Panc1 (cell line): ENCODE measurements at regions not wholly inside any gene's neighbourhood (a gene's known extent, or its start where the extent isn't known, plus 50 kb on each side); places are given as distances from the start of the nearest gene placed in this dataset.

ENCODE experiments used
- ATAC-seq: fragments of 200-7000 bp; cut with Tn5 transposase; 2 replicates; pipeline ENCODE4 v1.9.1; 2020; ENCODE audit warnings: mild to moderate bottlenecking, moderate library complexity
- BruUV-seq: library from RNA; stranded (reverse); fragments of 400-500 nt; replicated peaks from 2 replicates; lab custom pipeline; 2021; lab: Mats Ljungman, UMichigan
- CTCF ChIA-PET: fragments of 300-600 bp; sonication (Branson Sonifier 250); formaldehyde crosslinking; loops from one replicate; lab custom pipeline; 2022; ENCODE audit warnings: antibody characterized with exemption; lab: Charles Lee
- POLR2A ChIA-PET: fragments of 300-600 bp; sonication (Branson Sonifier 250); formaldehyde crosslinking; loops from one replicate; lab custom pipeline; 2022; ENCODE audit warnings: antibody characterized with exemption; lab: Charles Lee
- DNase-seq: peaks from one replicate; pipeline ENCODE4 v3.0.0-alpha.2; 2010; ENCODE audit warnings: low read depth, low spot score
- H3K27ac ChIP-seq: 2 replicates; pipeline ENCODE4 v1.5.1; 2011; ENCODE audit warnings: mild to moderate bottlenecking, low read length, inconsistent platforms
- H3K27me3 ChIP-seq: fragments of 200-500 bp; sonication (Bioruptor generic); 2 replicates; pipeline ENCODE4 v1.6.0; 2014; ENCODE audit warnings: low read length, inconsistent platforms; ENCODE audit not compliant: control insufficient read depth, insufficient read depth
- H3K36me3 ChIP-seq: fragments of 200-500 bp; sonication (Bioruptor generic); 2 replicates; pipeline ENCODE4 v1.5.1; 2014; ENCODE audit warnings: inconsistent platforms, mild to moderate bottlenecking, low read length, moderate library complexity; ENCODE audit not compliant: control insufficient read depth, insufficient read depth
- H3K4me1 ChIP-seq: 2 replicates; pipeline ENCODE4 v1.5.1; 2011; ENCODE audit warnings: inconsistent platforms, mild to moderate bottlenecking, low read length, moderate library complexity; ENCODE audit not compliant: control insufficient read depth, insufficient read depth
- H3K4me3 ChIP-seq, 2 experiments: 2 replicates each; pipeline ENCODE4 v1.5.1; 2011 to 2012; ENCODE audit warnings: low read depth in 2 of 2, low read length in 2 of 2, mild to moderate bottlenecking in 2 of 2, inconsistent platforms in 1 of 2, moderate library complexity in 1 of 2
- H3K9me3 ChIP-seq: fragments of 200-500 bp; sonication (Bioruptor generic); 2 replicates; pipeline ENCODE4 v1.5.1; 2014; ENCODE audit warnings: low read depth, mild to moderate bottlenecking, inconsistent platforms, low read length, moderate library complexity; ENCODE audit not compliant: control insufficient read depth, insufficient read depth
- CTCF ChIP-seq: fragments of 450-650 bp; IDR thresholded peaks from 2 replicates; pipeline ENCODE4 v1.5.1; 2017; ENCODE audit warnings: mild to moderate bottlenecking
- POLR2AphosphoS5 ChIP-seq: IDR thresholded peaks from 2 replicates; pipeline ENCODE4 v1.6.1; 2012; ENCODE audit warnings: mild to moderate bottlenecking, low read depth, low read length, moderate library complexity
- REST ChIP-seq, 2 experiments: IDR thresholded peaks; 2 replicates each; pipeline ENCODE4 v1.6.1; 2011 to 2012; ENCODE audit warnings: low read depth in 2 of 2, control low read depth in 1 of 2, low read length in 1 of 2, mild to moderate bottlenecking in 1 of 2, moderate library complexity in 1 of 2; ENCODE audit not compliant: insufficient read depth in 1 of 2
- SIN3A ChIP-seq: IDR thresholded peaks from 2 replicates; pipeline ENCODE4 v1.6.1; 2012; ENCODE audit warnings: low read depth, mild to moderate bottlenecking, low read length, moderate library complexity, borderline replicate concordance; ENCODE audit not compliant: insufficient read depth
- TCF7L2 ChIP-seq: IDR thresholded peaks from 2 replicates; pipeline ENCODE4 v1.6.1; 2011; ENCODE audit warnings: mild to moderate bottlenecking, low read depth, low read length, inconsistent platforms
- in situ Hi-C: cut with HindIII; loops from 2 replicates; pipeline ENCODE4 v1.10.0; 2016; ENCODE audit warnings: low sequenced_read_pairs, low pct_unique_long_range_greater_than_20kb
- intact Hi-C: fragments of 100-400 bp; cut with micrococcal nuclease; formaldehyde crosslinking; loops from one replicate; pipeline ENCODE4 v1.10.0; 2022; ENCODE audit not compliant: unreplicated experiment

- BruUV-seq = no TSS peak
- Histone ChIP-seq H3K4me3 (no peak overlapping the region), H3K9me3 (no peaks in the 10 kb centered on the region), H3K27ac (no peak overlapping the region), H3K36me3 (no peaks in the 10 kb centered on the region), H3K4me1 (no peaks in the 10 kb centered on the region), H3K27me3 (no peaks in the 10 kb centered on the region)
- in situ Hi-C loops = no loop called here
- intact Hi-C loops = no loop called here
- DNase-seq = no peak
- ChIA-PET POLR2A (no interaction called here), CTCF (no interaction called here)
- ATAC-seq = no peak
- no peak for TF ChIP-seq CTCF
- no peak for TF ChIP-seq TCF7L2
- TF ChIP-seq REST (IDR thresholded peaks at IDR 0.05; ENCODE audit: insufficient read depth in 1 of 2, low read depth in 2 of 2, low read length in 1 of 2) = no peak
- TF ChIP-seq SIN3A = no peak
- no peak for TF ChIP-seq POLR2AphosphoS5
Observed at GRCh38 chr10:10914144-10914543, 103.5 kb upstream of the CELF2 start.

GRCh38 chr10:10915215-10915614, 102.5 kb upstream of the CELF2 start:
- ATAC-seq (no peak), DNase-seq (no peak)
- TF ChIP-seq SIN3A = no peak
- TF ChIP-seq REST (IDR thresholded peaks at IDR 0.05; ENCODE audit: insufficient read depth in 1 of 2, low read depth in 2 of 2, low read length in 1 of 2) = no peak
- TF ChIP-seq TCF7L2 = no peak
- TF ChIP-seq CTCF = no peak
- TF ChIP-seq POLR2AphosphoS5 = no peak
- H3K9me3 ChIP-seq = no peaks in the 10 kb centered on the region
- POLR2A ChIA-PET = no interaction called here
- in situ Hi-C loops = no loop called here
- H3K27ac ChIP-seq = no peak overlapping the region
- intact Hi-C loops = no loop called here
- no peaks in the 10 kb centered on the region for H3K27me3 ChIP-seq
- H3K36me3 ChIP-seq = no peaks in the 10 kb centered on the region
- no peaks in the 10 kb centered on the region for H3K4me1 ChIP-seq
- no peak overlapping the region for H3K4me3 ChIP-seq
- BruUV-seq = no TSS peak
- CTCF ChIA-PET = no interaction called here
